ENCODE measurements at regions not wholly inside any gene's neighbourhood (a gene's known extent, or its start where the extent isn't known, plus 50 kb on each side); places are given as distances from the start of the nearest gene placed in this dataset.

DNA sequence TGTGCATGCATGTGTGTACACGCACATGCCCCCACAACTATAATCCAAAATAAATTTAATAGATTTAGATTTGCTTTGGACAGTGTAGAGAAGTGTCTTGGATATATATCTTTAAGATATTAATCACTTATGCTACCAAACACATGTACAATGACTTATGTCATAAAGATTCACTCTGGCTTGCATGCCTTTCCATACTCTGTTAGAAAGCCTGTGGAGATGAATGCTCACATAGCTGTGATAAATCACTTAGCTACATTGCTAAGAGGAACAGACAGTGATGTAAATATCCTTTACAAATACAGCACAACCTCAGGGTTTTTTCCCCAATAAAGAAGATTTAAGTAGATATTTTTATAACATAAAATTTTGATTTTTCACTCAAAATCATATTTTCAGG lies 2484.8 kb upstream of the PCDH20 start:
- no peak for TF ChIP-seq POLR2A (IDR thresholded peaks at IDR 0.05; ENCODE audit: low read length)
- TF ChIP-seq GATA1 (IDR thresholded peaks at IDR 0.05; ENCODE audit: low read depth, low read length) = no peak
